ENCODE measurements at regions not wholly inside any gene's neighbourhood (a gene's known extent, or its start where the extent isn't known, plus 50 kb on each side); places are given as distances from the start of the nearest gene placed in this dataset.

DNA sequence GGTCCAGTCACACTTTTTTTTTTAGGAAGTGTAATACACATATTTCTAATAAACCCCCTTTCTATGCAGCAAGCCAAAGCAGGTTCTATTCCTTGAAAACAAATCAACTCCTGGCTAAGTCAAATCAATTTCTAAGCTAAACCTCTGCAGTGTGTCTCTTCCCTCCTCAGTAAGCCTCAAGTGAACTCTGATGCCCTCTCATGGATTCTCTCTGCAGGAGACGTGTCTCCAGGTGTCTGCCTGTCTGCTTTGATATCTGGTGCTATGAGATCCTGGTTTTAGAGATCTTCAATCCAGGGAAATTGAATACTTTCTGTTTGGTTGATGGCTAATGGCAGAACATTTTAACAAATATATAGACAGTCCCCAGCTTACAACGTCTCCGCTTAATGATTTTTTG is 791.7 kb downstream of the AACS start:
- TF ChIP-seq POLR2A (IDR thresholded peaks at IDR 0.05), result no peak
- TF ChIP-seq, protein P1, sequence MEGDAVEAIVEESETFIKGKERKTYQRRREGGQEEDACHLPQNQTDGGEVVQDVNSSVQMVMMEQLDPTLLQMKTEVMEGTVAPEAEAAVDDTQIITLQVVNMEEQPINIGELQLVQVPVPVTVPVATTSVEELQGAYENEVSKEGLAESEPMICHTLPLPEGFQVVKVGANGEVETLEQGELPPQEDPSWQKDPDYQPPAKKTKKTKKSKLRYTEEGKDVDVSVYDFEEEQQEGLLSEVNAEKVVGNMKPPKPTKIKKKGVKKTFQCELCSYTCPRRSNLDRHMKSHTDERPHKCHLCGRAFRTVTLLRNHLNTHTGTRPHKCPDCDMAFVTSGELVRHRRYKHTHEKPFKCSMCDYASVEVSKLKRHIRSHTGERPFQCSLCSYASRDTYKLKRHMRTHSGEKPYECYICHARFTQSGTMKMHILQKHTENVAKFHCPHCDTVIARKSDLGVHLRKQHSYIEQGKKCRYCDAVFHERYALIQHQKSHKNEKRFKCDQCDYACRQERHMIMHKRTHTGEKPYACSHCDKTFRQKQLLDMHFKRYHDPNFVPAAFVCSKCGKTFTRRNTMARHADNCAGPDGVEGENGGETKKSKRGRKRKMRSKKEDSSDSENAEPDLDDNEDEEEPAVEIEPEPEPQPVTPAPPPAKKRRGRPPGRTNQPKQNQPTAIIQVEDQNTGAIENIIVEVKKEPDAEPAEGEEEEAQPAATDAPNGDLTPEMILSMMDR (IDR thresholded peaks at IDR 0.05), result no peak
